Endothelial cell of hepatic sinusoid (primary cell): ENCODE measurements at regions not wholly inside any gene's neighbourhood (a gene's known extent, or its start where the extent isn't known, plus 50 kb on each side); places are given as distances from the start of the nearest gene placed in this dataset.

ENCODE experiments used
- in situ Hi-C: cut with HindIII; loops from 2 replicates; pipeline ENCODE4 v1.10.0; 2017; ENCODE audit warnings: low sequenced_read_pairs

DNA sequence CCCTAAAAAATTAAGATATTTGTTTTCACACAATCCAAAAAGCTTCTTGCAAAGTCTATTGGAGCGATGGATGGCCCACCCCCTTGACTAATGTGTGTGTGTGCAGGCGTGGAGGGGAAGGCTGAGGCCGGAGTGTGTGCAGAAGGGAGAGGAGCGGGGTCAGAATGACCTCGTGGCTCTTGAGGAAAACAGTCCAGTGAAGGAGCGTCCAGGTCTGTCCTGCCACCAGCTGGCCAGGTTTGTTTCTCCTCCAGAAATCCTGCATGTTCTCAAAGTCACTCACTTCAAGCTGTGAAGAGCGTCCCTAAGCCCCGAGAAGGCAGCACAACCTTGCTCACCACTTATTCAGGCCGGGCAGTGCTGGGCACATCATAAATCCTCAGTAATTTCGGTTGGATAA is 69.5 kb upstream of the SSX2IP start:
- in situ Hi-C loops, result loop anchor here (10.0 to 25.0 kb wide), 2 partner anchors 135 to 622 kb away; partner anchors contain the start of gene PRKACB

DNA sequence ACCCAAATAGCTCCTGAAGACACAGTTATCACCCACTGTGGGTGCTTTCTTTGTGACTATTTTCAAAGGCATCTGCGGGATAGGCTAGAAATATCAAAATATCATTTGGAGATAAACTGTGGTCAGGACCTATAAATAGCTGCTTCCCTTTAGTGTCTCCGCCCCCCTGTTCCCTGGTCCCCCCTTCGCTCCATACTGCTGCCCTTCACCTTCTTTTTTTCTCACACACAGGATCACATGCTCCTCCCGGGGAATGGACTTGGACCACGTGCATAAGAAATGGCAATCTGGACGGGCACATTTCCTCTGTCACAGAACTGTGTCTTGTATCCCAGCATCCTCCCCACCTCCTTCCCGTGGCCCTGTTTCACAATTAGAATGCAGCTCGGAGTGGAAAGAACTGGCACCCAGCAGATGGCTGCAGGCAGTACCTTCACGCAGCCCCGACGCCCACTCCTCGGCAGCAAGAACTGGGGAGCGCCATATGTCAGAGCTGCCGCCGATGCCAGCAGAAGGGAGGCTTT is 68.8 kb upstream of the SSX2IP start:
- in situ Hi-C loops, result loop anchor here (10.0 to 25.0 kb wide), 2 partner anchors 134 to 622 kb away; partner anchors contain the start of gene PRKACB

DNA sequence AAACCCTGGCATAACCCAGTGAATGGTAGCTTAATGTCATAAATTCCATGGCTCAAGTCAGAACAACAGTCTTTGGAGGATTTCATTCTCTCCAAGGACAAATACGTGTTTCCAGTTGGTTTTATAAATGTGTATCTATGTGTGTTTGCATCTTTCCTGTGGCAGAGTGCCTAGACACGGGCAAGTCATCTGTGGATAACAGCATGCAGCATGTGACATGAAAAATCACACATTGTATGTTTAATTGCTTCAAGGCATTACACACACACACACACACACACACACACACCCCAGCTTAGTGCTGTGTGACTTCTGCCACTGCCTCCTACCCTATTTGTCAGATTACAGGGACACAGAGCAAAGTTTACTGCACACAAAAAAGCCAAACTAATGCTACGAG is 68.2 kb upstream of the SSX2IP start:
- in situ Hi-C loops, result loop anchor here (10.0 to 25.0 kb wide), 2 partner anchors 134 to 621 kb away; partner anchors contain the start of gene PRKACB

DNA sequence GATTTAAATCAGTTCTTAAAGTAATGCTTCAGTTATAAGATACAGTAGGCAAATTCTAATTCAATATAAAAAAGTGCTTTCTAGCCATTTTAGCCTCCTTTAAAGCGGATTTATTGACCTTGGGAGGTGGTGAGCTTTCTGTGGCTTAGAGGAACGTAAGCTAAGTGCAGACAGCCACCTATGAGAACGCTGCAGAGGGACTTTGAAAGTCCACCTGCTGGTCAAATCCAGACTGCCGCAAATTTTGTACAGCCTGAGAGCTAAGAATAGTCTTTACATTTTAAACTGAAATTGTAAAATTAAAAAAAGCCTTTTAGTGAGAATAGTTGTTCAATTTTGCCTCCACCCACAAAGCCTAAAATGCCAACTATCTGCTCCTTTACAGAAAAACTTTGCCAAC is 67.0 kb upstream of the SSX2IP start:
- in situ Hi-C loops, result loop anchor here (10.0 to 25.0 kb wide), 2 partner anchors 132 to 620 kb away; partner anchors contain the start of gene PRKACB

DNA sequence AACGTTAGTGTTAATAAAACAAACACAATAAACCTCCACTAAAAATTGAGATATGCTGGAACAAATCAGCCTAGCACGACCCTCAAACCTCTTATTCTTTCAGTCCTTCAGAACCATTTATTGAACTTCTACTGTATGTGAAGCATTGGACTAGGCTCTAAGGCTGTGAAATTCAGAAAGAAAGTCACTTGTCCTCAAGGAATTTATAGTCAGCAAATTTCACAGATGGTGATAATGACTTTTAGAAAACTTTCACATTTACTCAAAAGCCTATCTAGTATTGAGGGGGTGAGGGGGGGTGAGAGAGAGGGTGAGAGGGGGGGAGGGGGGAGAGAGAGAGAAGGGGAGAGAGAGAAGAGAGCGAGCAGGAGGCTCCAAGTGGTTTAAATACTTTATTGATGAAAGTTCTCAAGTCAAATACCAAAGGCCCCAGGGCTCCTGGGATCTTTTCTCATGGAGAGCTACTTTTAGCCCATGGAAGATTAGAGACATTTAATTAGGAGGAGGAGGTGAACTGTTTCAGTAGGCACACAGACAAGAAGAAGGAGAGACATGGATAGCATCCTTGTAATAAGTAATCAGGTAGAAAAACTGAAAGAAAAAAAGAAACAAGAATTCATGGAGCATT is 66.3 kb upstream of the SSX2IP start:
- in situ Hi-C loops, result loop anchor here (10.0 to 25.0 kb wide), 2 partner anchors 132 to 619 kb away; partner anchors contain the start of gene PRKACB

DNA sequence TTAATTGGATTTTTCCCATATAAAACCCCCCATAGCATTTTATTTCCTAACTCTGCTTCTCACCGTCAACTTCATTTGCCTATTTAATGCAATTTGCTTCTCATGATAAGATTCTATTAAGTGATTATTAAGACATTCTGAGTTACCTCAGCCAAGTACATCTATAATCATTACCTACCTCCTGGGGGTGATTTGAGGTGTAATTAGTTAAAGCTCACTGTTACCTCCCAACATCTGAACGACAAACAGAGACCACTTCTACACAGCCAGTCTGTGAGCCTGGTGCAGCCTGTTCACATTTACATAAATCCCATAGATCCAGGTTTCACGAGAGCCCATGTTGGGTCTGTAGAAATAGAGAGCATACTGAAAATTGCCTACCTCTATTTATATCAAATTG is 65.7 kb upstream of the SSX2IP start:
- in situ Hi-C loops, result loop anchor here (10.0 to 25.0 kb wide), 2 partner anchors 131 to 619 kb away; partner anchors contain the start of gene PRKACB

DNA sequence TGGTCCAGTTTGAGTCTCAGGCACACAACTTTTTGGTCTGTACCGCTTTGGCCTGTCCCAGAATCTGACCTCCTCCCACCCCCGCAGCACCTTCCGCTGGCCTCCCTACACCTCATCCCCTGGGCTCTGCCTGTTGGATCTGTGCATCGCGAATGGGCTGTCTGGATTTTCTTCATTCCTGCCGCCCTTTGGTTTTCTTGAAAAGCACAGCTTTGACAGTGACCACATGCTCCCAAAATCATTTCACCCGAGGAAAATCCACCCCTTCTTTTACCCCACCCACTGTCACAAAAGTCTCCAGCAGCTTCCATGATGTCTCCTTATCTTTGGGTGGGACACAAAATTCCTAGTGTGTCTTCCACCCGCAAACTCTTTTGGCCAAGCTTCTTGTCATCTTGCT is 65.0 kb upstream of the SSX2IP start:
- in situ Hi-C loops, result loop anchor here (10.0 to 25.0 kb wide), 2 partner anchors 130 to 618 kb away; partner anchors contain the start of gene PRKACB

DNA sequence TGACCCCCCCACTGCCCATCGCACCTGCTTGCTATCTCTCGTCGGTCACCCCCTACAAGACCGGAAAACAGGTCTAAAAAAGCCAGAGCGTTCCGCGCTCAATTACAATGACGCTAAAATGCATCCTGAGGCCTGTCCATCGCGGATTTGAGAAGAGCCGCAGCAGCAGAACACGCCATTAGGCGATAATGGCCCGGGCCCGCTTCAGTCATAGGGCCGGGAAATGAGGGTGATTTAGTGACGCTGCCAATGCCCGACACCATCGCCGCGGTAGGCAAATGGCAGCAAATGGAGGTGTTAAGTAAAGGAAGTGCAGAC is 64.1 kb upstream of the SSX2IP start:
- in situ Hi-C loops, result loop anchor here (5.0 to 25.0 kb wide), 3 partner anchors 130 to 617 kb away; partner anchors contain the start of gene PRKACB

DNA sequence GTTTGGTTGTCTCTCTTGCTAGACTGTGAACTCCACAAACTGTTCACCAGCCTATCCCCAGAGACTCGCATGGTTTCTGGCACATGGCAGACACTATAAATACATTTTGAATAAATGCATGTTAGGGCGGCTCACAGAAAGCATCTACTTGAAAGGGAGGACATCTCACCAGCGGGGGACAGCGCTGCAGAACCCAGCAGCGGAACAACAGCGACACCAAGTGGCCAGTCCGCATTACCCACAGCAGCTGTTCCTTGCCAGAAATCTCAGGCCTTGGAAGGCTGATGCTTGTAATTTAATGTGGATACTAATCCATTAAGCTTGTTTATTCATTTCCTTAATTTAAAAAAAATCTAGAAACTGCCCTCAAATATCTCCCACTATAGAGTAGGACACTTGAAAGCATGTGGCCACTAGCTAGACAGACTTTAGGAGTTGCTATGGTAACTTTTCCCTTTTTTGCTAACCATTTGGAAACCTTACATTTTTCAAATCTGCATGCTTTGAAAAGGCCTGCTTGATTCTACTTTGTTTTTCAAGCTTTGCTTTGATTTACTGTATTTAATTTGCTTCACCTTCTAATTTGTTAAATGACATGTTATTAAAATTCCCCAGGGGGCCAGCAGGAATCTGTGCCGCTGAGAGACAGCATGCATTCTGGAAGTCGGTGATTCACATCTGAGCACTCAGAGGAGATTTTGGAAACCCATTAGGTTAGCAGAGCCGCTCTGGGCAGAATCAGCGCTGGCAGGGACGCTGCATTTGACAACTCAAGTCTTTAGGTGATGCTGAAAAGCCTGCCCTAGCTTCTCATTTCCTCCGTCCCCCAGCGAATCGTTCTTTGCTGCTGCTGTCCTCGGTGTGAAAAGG is 63.5 kb upstream of the SSX2IP start:
- in situ Hi-C loops, result loop anchor here (5.0 to 25.0 kb wide), 3 partner anchors 129 to 616 kb away; partner anchors contain the start of gene PRKACB

DNA sequence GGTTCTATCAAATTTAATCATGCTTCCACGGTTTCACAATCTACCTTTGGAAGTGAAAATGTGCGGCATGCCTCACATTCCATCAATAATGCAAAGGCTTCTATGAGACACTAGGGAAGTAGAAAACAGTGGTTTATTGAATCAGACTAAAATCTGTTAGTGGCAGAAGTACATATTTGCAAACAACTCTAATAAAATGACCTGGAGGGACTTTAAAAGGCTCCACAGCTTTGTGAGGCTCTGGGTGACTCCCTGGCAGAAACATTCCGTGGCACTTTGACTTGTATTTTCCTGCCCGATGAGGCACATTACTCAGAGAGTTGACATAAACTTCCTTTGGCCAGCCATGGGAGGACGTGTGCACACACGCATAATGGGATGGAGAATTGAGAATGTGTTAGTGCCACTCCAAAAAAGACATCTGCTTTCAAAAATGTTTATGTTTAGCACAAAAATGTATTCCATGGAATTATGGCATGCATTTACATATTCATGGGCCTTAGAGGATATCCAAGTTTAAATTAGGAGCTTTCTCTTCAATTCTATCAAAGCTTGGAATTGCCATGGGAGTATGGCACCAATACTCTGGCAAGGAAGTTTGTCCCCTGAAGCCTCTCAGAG is 60.0 kb upstream of the SSX2IP start:
- in situ Hi-C loops, result loop anchor here (5.0 to 25.0 kb wide), 3 partner anchors 125 to 613 kb away; partner anchors contain the start of gene PRKACB

DNA sequence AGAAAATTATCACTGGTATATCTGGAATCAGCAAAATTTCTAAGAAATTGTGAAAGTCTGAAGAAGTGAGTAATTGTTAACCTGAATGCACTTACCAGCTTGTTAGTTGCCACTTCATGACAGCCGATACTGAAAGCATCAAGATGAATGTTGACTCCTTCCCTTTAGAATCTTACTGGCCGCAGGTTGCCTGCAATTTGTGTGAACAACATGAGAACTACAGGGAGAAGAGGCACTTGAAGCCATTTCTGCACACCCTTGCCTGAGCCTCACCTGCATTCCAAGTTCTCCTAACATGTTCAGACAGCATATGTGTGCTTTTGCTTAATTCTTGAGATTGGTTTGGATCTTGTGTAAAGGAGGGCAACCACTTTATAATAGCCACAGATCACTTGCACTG is 59.2 kb upstream of the SSX2IP start:
- in situ Hi-C loops, result no loop called here

DNA sequence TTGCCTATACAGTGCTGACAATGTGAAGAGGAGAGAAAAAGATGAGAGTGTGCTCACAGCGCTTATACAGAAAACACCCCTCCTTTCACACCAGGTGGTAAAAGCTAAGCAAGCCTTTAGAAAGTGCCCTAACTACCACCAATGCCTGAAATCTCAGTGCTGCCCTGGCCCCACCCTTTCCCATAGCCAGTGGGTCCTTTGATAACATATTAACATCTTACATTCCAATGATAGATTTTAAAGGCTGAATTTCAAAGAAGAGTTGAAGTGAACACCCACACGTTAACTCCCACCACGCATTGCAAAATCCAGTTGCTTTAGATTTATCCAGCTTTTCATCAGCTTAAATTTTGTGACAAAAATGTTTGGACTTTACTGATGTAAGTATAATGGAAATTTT is 58.1 kb upstream of the SSX2IP start:
- in situ Hi-C loops, result no loop called here

DNA sequence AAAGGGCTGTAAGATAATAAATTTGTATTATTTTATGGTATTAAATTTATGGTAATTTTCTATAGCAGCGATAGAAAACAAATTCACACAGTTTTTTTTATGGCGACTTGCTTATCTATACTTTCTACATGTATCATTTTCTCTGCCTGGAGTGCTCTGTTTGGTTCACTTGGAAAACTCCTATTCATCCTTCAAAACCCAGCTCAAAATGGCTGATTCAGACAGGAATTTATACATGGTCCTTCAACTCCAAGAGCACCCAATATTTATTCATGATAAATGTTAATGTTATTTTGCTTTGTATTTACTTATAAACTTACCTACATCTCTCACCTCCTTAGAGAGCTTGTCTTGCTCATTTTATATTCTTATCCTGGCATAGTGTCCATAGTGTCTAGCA is 55.6 kb upstream of the SSX2IP start:
- in situ Hi-C loops, result no loop called here

DNA sequence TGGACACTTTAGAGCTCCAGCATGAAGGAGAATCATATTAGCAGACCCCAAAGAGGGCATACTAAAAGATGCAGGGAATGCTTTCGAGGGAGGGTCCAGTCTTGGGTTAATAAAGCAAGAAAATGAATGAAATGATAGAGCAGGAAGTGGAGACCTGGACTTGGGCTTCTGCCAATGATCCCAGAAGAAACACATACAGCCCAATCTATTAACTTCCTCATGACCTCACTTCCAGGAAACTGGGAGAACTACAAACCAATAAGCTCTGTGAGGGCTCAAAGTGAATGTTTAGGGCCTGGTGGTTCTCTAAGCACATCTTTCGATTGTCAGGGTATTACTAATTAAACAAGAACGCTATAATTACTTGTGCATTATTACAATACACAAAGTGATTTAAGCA is 53.6 kb upstream of the SSX2IP start:
- in situ Hi-C loops, result no loop called here

DNA sequence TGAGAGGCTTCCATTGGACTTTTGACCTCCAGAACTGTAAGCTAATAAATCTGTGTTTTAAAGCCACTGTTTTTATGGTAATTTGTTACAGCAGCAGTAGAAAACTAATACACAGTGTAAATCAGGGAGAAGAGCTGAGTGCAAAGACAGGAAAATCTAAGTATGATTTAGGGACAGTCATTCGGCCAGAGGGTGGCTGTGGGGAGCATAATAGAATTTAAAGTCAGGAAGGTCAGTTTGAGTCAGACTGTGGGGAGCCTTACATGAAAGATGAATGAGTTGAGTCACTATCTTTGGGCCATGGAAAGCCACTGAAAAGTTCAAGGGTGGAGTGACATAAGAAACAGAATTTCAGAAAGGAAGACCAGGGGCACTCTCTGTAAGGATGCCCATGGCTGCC is 52.4 kb upstream of the SSX2IP start:
- in situ Hi-C loops, result no loop called here

DNA sequence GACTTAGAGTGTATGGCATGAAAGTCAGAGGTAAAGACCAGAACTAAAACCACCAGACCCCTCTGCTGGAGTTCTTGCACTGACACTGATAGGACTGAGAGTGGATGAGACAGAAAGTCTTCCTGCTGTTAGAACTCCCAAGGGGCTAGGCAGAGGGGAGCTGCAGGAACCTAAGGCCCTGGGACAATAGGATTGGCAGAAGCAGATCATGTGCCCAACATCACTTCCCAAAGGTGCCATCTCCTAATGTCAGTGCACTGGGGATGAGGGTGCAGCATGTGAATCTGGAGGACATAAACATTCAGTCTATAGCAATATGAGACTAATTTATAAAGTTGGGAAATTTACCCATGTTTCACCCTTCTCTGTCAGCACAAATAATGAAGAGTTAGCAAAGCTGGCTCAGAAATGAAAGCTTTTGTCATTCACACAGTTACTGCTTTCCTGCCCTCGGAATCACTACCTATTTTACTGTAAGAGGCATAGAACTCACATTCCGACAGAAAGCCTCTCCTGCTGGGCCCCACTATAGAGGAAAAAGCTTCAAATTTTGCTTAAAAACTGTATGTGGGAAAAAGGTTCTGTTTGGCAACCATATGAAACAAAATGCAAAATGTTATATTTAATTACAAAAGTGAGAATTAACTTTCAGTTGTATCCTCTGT is 49.9 kb upstream of the SSX2IP start:
- in situ Hi-C loops, result no loop called here
